Kidney (tissue), 13 donors: ENCODE measurements at regions not wholly inside any gene's neighbourhood (a gene's known extent, or its start where the extent isn't known, plus 50 kb on each side); places are given as distances from the start of the nearest gene placed in this dataset.

Source experiments
- DNase-seq, 5 donors: peaks; one replicate each; pipeline ENCODE4 v3.0.0-alpha.2; 2013 to 2020
- FAIRE-seq: peaks from 2 replicates; lab custom pipeline; 2012; peaks lifted over from hg19 to GRCh38; lab: Jason Lieb, UNC
- H3K27ac ChIP-seq, 2 donors: one replicate each; pipeline ENCODE4 v1.7.0; 2013; ENCODE audit warnings: low read depth in 2 of 2, low read length in 2 of 2, inconsistent platforms in 1 of 2
- H3K27me3 ChIP-seq: one replicate; pipeline ENCODE4 v1.7.1; 2013; ENCODE audit warnings: low read length, inconsistent platforms; ENCODE audit not compliant: control insufficient read depth, insufficient read depth
- H3K36me3 ChIP-seq, 3 donors: one replicate each; pipeline versions ENCODE4 v1.7.0 to v1.7.1; 2013; ENCODE audit warnings: low read length in 3 of 3, control low read depth in 1 of 3, inconsistent platforms in 1 of 3; ENCODE audit not compliant: insufficient read depth in 3 of 3, control insufficient read depth in 2 of 3
- H3K4me1 ChIP-seq, 3 donors: one replicate each; pipeline versions ENCODE4 v1.7.0 to v1.7.1; 2013; ENCODE audit warnings: low read length in 3 of 3, inconsistent platforms in 1 of 3, low read depth in 1 of 3; ENCODE audit not compliant: control insufficient read depth in 2 of 3, insufficient read depth in 2 of 3
- H3K4me3 ChIP-seq, 3 donors: one replicate each; pipeline versions ENCODE4 v1.7.0 to v1.8.1; 2013; ENCODE audit warnings: low read length in 3 of 3, control low read depth in 1 of 3, inconsistent platforms in 1 of 3
- H3K9ac ChIP-seq, 3 donors: one replicate each; pipeline versions ENCODE4 v1.7.0 to v1.7.1; 2013; ENCODE audit warnings: low read length in 3 of 3, control low read depth in 1 of 3, inconsistent platforms in 1 of 3
- H3K9me3 ChIP-seq, 3 donors: one replicate each; pipeline versions ENCODE4 v1.7.0 to v1.7.1; 2013; ENCODE audit warnings: low read length in 3 of 3, control low read depth in 1 of 3, inconsistent platforms in 1 of 3; ENCODE audit not compliant: control insufficient read depth in 2 of 3, insufficient read depth in 1 of 3
- intact Hi-C: fragments of 100-400 bp; cut with DNase I; formaldehyde crosslinking; loops from one replicate; pipeline ENCODE4 v1.11.1; 2022
- TF ChIP-seq, protein P1 (sequence below): IDR thresholded peaks from 3 replicates; pipeline ENCODE4 v1.5.1; 2012; ENCODE audit warnings: mild to moderate bottlenecking, moderate library complexity, borderline replicate concordance; ENCODE audit not compliant: insufficient read depth; ENCODE audit errors: extremely low read depth
- donor health status: control.
- donor health status: control.
- donor health status: control.
- donor health status: control.
- donor health status: control.
- donor health status: DM: yes; HTN: yes; CAD: no.
- donor health status: Normal renal cell carcinoma (clear cell type).

DNA sequence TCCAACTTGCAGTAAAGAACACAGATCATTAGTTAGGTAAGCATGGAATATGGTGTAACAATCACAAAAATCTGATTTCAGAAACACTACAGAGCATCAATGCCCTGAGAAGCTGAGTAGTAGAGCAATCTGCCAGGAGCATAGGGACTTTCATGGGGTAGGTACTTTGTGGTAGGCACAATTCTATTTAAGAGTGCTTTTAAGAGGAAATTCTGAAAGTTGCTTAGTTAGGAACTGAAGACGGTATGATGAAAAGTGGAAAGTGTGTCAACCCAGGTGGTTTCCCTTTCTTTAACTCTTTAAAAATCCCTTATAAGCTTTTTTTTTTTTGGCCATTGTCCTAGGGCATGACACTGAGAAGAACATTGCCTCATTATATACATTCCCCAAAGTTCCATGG, 535.7 kb upstream of the FBXO33 start:
- DNase-seq (no peak), FAIRE-seq (no peak)
- Histone ChIP-seq H3K4me3 (no peak overlapping the region), H3K4me1 (peaks cover 0 to under 1% (median 0%) of the 10 kb centered on the region in 3 donors), H3K9ac (no peak overlapping the region), H3K27ac (no peak overlapping the region), H3K27me3 (no peaks in the 10 kb centered on the region), H3K36me3 (no peaks in the 10 kb centered on the region), H3K9me3 (no peaks in the 10 kb centered on the region)
- intact Hi-C loops, result no loop called here
- TF ChIP-seq, protein P1, sequence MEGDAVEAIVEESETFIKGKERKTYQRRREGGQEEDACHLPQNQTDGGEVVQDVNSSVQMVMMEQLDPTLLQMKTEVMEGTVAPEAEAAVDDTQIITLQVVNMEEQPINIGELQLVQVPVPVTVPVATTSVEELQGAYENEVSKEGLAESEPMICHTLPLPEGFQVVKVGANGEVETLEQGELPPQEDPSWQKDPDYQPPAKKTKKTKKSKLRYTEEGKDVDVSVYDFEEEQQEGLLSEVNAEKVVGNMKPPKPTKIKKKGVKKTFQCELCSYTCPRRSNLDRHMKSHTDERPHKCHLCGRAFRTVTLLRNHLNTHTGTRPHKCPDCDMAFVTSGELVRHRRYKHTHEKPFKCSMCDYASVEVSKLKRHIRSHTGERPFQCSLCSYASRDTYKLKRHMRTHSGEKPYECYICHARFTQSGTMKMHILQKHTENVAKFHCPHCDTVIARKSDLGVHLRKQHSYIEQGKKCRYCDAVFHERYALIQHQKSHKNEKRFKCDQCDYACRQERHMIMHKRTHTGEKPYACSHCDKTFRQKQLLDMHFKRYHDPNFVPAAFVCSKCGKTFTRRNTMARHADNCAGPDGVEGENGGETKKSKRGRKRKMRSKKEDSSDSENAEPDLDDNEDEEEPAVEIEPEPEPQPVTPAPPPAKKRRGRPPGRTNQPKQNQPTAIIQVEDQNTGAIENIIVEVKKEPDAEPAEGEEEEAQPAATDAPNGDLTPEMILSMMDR, result no peak

DNA sequence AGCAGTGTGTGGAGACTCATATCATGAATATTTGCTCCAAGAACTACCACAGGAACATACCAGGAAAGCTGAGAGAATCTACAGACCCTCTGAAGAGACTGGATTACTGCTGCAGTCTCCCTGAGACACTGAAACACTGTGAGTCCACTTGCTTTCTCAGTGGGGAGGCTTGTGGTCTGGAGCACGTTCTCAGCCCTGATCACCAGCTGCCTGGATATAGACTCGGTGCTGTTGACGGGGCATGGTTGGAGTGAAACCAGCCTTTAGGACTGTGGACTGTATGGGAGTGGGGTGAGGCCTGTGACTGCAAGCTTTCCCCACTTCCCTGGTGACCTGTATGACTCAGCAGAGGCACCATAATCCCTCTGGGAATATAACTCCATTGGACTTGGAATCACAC, 525.8 kb upstream of the FBXO33 start:
- no peaks in the 10 kb centered on the region for H3K36me3 ChIP-seq
- H3K4me1 ChIP-seq, result no peaks in the 10 kb centered on the region
- no peak overlapping the region for H3K9ac ChIP-seq
- TF ChIP-seq, protein P1, result no peak
- H3K27me3 ChIP-seq, result no peaks in the 10 kb centered on the region
- no peak overlapping the region for H3K27ac ChIP-seq
- H3K9me3 ChIP-seq, result peaks cover 0 to 10% (median under 1%) of the 10 kb centered on the region in 3 donors
- FAIRE-seq (no peak), DNase-seq (no peak)
- H3K4me3 ChIP-seq, result no peak overlapping the region
- intact Hi-C loops, result no loop called here

DNA sequence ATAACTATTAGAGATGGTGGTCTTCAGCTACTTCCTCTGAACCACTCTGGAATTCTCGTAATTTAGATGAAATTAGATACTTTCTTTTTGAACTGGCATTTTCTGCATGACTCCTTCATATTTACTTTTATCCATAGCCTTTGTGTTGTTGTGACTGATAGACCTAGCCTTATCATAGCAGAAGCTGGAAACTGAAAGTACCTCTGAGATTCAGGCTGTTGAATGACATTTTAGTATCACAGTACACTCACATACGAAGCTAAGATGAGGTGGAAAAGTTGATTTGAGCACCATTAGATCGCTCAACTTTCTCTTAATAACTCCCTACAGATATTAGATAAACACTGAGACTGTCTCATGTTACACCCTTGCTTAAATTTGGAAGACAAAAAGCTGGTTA, 525.1 kb upstream of the FBXO33 start:
- Histone ChIP-seq H3K4me1 (no peaks in the 10 kb centered on the region), H3K9me3 (peaks cover 0 to 8% (median 2%) of the 10 kb centered on the region in 3 donors), H3K36me3 (no peaks in the 10 kb centered on the region), H3K9ac (no peak overlapping the region), H3K4me3 (no peak overlapping the region), H3K27ac (no peak overlapping the region), H3K27me3 (no peaks in the 10 kb centered on the region)
- intact Hi-C loops, result no loop called here
- no peak for FAIRE-seq
- no peak for DNase-seq
- TF ChIP-seq, protein P1, result no peak

DNA sequence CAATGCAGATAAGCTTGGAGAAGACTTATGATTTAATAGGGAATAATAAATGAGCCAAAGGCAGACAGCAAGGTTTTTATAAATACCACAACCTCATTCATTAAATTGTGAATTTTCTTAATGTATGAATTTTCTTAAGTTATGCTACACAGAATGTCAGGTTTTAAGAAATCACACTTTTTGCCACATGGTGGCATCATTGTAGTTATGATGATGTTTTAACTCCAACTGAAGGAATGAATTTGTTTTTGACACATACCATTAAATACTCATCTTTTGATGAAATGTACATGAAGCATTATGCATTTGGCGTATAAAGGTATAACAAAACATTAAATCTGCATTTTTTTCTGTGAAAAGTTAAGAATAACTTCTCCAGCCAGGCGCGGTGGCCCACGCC, 524.1 kb upstream of the FBXO33 start:
- Histone ChIP-seq H3K9me3 (peaks cover 0 to 7% (median 2%) of the 10 kb centered on the region in 3 donors), H3K27ac (no peak overlapping the region), H3K4me1 (no peaks in the 10 kb centered on the region), H3K36me3 (no peaks in the 10 kb centered on the region), H3K9ac (no peak overlapping the region), H3K27me3 (no peaks in the 10 kb centered on the region), H3K4me3 (no peak overlapping the region)
- FAIRE-seq (no peak), DNase-seq (no peak)
- TF ChIP-seq, protein P1, result no peak
- intact Hi-C loops, result no loop called here
